ENCODE measurements at regions not wholly inside any gene's neighbourhood (a gene's known extent, or its start where the extent isn't known, plus 50 kb on each side); places are given as distances from the start of the nearest gene placed in this dataset.

DNA sequence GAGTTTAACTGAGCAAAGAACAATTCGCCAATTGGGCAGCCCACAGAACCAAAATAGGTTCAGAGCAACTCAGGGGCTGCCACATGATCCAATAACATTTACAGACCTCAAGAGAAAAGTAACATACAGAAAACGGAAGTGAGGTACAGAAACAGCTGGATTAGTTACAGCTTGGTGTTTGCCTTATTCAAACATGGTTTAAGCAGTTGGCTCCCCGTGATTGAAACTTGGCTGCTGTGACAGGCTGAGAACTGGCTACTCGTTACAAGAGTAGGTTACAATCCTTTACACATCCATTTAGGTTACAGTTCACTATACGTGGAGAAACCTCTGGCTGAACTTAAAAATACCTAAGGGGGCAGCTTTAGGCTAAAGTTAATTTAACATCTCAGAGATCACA, 673.1 kb upstream of the PHF14 start:
- Histone ChIP-seq H3K56ac (ENCODE audit: extremely low read depth, insufficient read depth, low read length) (no peak overlapping the region), H3K4me1 (ENCODE audit: control insufficient read depth, insufficient read depth, low read length) (no peaks in the 10 kb centered on the region), H3K4me2 (ENCODE audit: low read depth, low read length) (no peak overlapping the region), H4K91ac (ENCODE audit: insufficient read depth, low read depth, low read length) (no peak overlapping the region), H2AFZ (replicated peaks; ENCODE audit: low read length, poor library complexity) (no peak overlapping the region), H3K9me1 (ENCODE audit: insufficient read depth, low read length) (no peaks in the 10 kb centered on the region), H3K4me3 (ENCODE audit: insufficient read depth, low read depth, low read length) (no peak overlapping the region), H3K4ac (ENCODE audit: low read depth, low read length) (no peak overlapping the region), H2AK5ac (ENCODE audit: low read depth, low read length) (no peak overlapping the region), H2BK120ac (ENCODE audit: low read depth, low read length) (no peak overlapping the region), H3K14ac (replicated peaks; ENCODE audit: low read depth, low read length) (no peak overlapping the region), H4K8ac (ENCODE audit: low read depth in 2 of 2, low read length in 2 of 2) (no peak overlapping the region), H3K9ac (ENCODE audit: low read depth, low read length) (no peak overlapping the region), H3K23ac (ENCODE audit: low read depth, low read length) (no peak overlapping the region), H3K79me1 (ENCODE audit: low read depth in 1 of 2, low read length in 2 of 2) (no peaks in the 10 kb centered on the region), H2BK15ac (ENCODE audit: low read depth, low read length) (no peak overlapping the region), H3K9me3 (ENCODE audit: control insufficient read depth, insufficient read depth, low read length) (0 out of 2 replicates have a peak, but pooled peaks cover 2% of the 10 kb centered on the region), H2AK9ac (replicated peaks; ENCODE audit: low read depth, low read length, poor library complexity) (no peak overlapping the region), H3K36me3 (ENCODE audit: control insufficient read depth, insufficient read depth, low read length) (no peaks in the 10 kb centered on the region), H4K20me1 (ENCODE audit: insufficient read depth, low read length) (no peaks in the 10 kb centered on the region), H3K27ac (ENCODE audit: insufficient read depth, low read length) (no peak overlapping the region), H3K18ac (ENCODE audit: low read depth, low read length) (no peak overlapping the region), H2BK5ac (ENCODE audit: low read depth, low read length, poor library complexity, severe bottlenecking) (no peak overlapping the region), H3K27me3 (ENCODE audit: control insufficient read depth, insufficient read depth, low read length) (no peaks in the 10 kb centered on the region), H4K5ac (ENCODE audit: low read depth, low read length) (no peak overlapping the region), H2BK20ac (ENCODE audit: low read depth, low read length) (no peak overlapping the region)
- no peak for TF ChIP-seq CEBPB (IDR thresholded peaks at IDR 0.05; ENCODE audit: low read depth, low read length)
- no peak for TF ChIP-seq BHLHE40 (IDR thresholded peaks at IDR 0.05; ENCODE audit: low read depth, low read length)
- TF ChIP-seq RFX5 (IDR thresholded peaks at IDR 0.05; ENCODE audit: low read depth, low read length) = no peak
- no CpG with 5 or more reads among the region's 5 CpGs for WGBS, 2 experiments (ENCODE audit: extremely low coverage in 2 of 2, insufficient read length in 1 of 2)
- no peak for DNase-seq
- CTCF ChIA-PET = no interaction called here
- in situ Hi-C loops (cut with MboI; ENCODE audit: low sequenced_read_pairs) (no loop called here), intact Hi-C loops (cut with micrococcal nuclease) (no loop called here), dilution Hi-C loops (cut with HindIII; ENCODE audit: low sequenced_read_pairs, unreplicated experiment) (no loop called here)
- BruUV-seq (replicated peaks) = no TSS peak
- no peak for ATAC-seq (ENCODE audit: low read depth)
- POLR2A ChIA-PET (ENCODE audit: unreplicated experiment) = no interaction called here

All from IMR-90 (cell line).